Thyroid gland (tissue), 4 donors: ENCODE measurements at regions not wholly inside any gene's neighbourhood (a gene's known extent, or its start where the extent isn't known, plus 50 kb on each side); places are given as distances from the start of the nearest gene placed in this dataset.

Experiments
- CTCF ChIP-seq, 6 experiments: fragments of 200-600 bp in 3 of 6; fragments of 450-650 bp in 3 of 6; sonication (generic) in 3 of 6; IDR thresholded peaks; one replicate each; pipeline ENCODE4 v1.5.1; 2016 to 2019; ENCODE audit warnings: antibody characterized with exemption in 6 of 6, mild to moderate bottlenecking in 2 of 6, inconsistent platforms in 1 of 6, moderate library complexity in 1 of 6
- POLR2A ChIP-seq, 2 donors: fragments of 450-650 bp; IDR thresholded peaks; one replicate each; pipeline ENCODE4 v1.6.1; 2017; ENCODE audit warnings: antibody characterized with exemption in 2 of 2, mild to moderate bottlenecking in 2 of 2, moderate library complexity in 1 of 2

- no peak for TF ChIP-seq CTCF (IDR thresholded peaks at IDR 0.05)
- TF ChIP-seq POLR2A (IDR thresholded peaks at IDR 0.05), result no peak
Measured at GRCh38 chr5:1669276-1670155, 130.1 kb downstream of the MRPL36 start.
